NCI-H524 (cell line): ENCODE measurements at regions not wholly inside any gene's neighbourhood (a gene's known extent, or its start where the extent isn't known, plus 50 kb on each side); places are given as distances from the start of the nearest gene placed in this dataset.

ENCODE experiments used
- DNase-seq, 2 experiments: peaks; one replicate each; lab custom pipeline; 2025; lab: John Stamatoyannopoulos, UW

DNA sequence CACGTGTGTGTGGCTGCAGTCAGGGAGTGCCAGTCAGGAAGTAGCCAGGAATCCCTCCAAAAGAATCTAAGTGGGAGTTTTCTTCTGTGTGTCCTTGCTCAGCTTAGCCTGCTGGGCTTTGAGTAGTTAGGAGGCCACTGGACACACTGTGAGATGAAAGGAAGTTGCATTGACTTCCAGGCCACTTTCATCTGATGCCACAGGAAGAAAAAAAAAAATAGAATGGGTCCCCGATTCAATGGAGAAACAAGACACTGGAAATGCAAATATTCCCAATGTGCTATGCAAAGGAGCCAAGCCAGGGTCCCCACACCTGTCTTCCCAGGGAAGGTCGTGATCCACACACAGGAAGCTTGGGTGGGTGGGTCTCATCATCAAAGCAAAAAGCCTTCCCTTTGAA is 95.6 kb upstream of the E2F8 start:
- no peak for DNase-seq

DNA sequence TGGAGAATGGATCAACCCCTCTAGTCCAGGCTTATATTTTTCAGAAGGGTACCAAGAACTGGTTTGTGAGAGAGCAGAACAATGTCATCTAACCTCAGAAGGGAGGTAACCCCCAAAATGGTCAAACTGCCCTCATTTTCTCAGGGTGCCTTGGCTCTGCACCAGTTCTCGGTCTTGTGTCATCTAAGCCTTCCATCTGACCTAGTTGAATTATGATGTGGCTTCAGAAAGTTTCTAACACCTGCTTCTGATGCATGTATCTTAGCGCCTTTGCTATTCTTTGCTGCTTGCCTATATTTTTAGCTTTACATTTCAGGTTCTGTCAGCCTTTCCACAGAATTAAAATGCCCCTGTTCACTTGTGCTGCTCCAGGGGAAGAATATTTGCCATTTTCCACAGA is 91.7 kb upstream of the E2F8 start:
- no peak for DNase-seq

DNA sequence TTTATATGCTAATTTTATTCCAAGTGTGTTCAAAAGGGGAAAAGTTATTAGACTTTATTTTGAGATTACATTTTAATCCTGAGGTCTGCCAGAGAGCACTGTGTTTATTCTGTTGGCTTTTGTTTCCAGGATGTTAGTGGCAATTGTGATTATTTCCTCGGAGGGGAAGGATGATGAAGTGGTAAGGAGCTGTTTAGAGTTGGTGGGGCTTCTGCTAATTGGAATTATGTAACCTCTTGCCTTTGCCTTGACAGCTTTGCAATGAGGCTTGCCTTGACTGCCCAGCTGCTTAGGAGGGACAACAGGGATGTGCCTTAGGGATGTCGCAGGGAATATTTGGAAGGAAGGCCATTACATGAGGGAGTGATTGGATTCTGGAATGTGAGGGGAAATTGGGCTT is 89.7 kb upstream of the E2F8 start:
- no peak for DNase-seq

DNA sequence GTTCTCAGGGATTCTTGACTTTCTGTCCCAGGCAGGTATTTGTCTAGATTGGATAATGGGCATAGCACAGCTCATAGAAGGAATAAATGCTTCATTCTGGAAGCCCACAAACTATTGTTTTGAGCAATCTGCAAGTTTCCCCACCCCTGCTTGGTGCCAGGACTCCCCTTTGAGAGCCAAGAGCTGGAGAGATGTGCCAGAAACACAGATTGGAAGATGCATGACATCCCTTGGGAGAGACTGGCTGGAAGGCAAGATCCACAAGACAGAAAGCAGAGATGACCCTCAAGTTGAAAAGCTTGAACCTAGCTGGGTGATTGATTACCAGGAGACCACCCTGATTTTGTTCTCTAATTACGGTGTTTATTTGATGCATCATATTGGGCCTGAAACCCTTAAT is 89.2 kb upstream of the E2F8 start:
- no peak for DNase-seq

DNA sequence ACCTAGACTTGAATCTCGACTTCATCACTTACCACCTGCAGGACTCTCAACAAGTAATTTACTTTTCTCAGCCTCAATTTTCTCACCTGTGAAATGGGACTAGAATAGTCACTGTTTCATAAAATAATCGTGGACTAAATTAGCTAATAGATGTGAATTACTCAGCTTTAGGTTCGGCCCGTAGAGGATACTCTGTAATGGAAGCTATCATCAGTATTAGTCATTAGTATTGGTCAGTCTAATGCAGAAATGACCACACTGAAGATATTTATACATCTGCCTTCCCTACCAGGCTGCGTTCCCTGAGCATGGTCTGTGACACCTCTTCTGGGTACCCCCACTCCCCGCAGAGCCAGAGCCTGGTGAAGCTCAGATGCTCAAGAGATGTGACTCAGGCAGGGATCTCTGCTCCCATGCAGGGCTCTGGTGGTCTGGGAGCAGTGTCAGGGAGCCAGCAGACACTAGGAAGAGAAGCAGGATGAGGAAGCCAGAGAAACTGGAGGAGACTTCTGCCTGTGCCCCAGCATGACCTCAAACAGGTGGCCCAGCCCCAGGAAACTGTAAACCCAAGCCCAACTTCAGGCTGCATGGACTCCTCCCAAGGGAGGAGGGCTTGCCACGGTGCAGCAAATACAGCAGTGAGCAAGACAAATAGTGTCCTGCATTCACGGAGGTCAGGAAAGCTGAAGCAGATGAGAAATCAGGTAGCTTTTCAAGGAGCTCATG is 88.0 kb upstream of the E2F8 start:
- no peak for DNase-seq

DNA sequence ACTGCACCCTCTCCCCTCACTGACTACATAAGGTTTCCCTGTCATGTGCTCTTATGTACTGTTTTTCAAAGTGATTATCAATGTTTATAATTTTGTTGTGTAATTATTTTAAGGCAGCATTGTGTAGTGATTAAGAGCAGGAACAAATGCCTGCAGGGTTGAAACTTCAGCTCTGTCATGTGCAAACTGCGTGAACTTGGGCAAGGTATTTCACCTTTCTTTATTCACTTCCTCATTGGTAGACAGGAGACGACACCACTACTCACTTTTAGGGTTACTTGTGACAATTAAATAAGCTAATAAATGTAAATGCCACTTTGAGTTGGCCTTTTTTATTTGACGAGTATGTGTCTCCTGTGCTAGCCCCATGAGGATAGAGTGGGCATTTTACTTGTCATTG is 86.5 kb upstream of the E2F8 start:
- no peak for DNase-seq

DNA sequence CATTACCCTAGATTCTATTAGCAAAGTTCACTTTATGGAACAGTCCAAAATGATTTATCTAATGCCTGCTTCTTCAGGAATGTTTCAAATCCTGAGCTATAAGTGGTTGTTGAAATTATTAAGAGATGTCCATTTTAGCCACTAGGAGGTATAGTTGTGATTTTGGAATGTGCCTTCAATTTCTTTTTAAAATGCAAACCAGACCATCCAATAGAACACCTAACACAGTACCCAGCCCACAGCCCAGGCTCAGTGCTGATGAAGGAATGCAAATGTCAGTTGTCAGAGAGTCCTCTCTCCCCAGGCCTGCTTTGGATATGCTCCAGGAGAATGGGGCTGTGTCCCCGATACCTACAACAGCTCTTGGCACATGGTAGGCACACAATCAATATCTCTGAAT is 85.8 kb upstream of the E2F8 start:
- peak in 1 of 2 experiments; percentile 32 for DNase-seq

DNA sequence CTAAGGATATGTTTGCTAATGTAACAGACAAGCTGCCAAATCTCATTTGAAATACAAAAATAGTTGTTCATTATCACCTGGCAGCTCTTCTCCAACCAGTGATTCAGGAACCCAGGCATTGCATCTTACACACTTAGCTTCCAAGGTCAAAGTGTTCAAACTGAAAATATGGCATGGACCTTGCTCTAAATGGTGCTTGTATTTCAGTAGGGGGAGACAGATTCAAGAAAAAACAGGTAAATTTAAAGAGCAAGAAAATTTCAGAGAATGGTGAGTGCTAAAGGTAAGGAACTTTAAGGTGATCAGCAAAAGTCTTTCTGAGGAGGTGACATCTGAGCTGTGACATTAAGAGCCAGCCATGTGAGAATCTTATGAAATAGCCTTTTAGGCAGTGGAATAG is 82.8 kb upstream of the E2F8 start:
- DNase-seq = no peak

DNA sequence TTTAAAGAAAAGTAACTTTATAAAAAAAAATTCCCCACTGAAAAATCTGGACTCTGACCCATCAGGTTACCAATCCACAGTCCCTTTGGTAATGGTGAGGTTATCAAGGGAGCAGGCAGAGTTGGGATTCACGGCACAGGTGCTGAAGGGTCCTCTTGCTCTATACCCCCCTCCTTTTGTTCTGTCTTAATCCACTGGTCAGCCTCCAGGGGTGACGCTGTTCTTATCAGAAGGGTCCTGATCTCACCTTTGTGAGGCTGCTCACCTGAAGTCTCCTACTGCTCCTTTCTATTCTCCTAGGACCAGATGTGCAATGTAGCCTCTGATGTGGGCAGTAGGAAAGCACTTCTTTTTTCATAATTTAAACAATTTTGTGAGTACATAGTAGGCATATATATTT is 80.6 kb upstream of the E2F8 start:
- no peak for DNase-seq

DNA sequence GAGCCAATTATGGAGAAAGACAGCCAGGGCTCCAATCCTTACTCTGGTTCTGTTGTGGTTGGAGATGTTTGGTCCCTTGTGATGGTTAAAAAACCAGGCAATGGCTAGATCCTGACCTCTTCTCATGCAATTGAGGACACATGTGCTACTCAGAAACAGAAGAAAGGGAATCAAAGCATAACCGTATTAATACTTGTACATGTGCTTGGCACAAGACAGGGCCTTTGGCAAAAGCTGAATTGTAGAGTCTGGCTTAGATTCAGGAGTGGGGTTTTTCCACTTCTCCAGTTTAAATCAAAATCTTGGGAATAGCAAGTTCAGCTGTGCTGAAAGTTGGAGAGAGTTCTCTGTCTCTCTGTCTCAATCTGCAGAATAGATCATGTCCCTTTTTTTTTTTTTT is 80.1 kb upstream of the E2F8 start:
- DNase-seq = no peak

DNA sequence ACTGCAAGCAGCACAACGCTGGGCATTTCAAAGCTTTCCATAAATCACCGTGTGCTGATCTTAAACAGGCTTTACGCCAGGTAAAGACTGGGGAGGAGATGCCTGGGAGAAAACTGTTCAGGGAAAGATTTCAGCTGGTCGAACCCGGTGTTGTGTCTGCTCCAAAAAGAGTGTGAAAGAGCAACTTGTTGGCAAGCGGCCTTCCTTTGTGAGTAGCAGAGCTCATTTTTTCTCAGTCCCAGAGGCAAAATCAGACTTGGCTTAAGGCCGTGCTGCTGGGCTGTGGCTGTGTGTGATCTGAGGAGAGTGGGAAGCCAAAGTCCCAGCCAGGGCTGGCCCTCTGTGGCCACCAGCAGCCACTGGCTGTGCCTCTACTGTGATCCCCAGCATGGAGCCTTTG is 75.7 kb upstream of the E2F8 start:
- no peak for DNase-seq

DNA sequence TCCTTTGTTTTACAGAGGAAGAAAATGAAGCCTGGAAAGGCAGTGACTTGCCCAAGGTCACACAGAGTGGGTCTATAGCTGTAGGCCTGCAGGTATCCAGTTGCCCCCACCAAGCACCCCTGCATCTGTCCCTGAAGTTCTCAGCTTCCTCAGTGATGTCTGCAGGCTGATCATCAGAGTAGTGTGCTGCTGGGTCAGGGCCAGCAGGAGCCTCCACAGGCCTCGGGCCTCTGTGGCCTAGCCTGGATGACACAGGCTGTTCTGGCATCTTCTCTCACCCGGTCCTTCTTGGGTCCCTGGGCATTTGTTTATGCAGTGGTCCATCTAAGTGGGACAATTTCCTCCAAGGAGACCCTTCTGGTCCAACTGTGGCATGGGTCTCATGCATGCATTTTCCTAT is 74.8 kb upstream of the E2F8 start:
- no peak for DNase-seq

DNA sequence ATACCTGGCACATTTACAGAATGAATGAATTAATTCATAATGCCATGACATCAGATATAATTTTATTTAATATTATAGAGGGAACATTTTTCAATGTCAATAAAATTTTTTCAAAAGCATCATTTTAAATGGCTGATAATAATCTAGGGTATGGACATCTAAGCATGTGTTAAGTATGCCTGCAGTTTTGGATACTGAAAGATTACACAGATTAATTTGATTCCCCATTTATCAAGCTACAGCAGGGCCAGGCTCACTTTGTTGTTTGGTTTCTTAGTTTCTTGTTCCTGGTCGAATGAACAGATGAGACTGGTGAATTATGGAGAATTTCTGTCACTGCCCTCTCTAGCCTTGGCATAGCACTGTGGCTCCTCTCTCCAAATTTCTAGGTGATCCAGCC is 72.4 kb upstream of the E2F8 start:
- DNase-seq = no peak

DNA sequence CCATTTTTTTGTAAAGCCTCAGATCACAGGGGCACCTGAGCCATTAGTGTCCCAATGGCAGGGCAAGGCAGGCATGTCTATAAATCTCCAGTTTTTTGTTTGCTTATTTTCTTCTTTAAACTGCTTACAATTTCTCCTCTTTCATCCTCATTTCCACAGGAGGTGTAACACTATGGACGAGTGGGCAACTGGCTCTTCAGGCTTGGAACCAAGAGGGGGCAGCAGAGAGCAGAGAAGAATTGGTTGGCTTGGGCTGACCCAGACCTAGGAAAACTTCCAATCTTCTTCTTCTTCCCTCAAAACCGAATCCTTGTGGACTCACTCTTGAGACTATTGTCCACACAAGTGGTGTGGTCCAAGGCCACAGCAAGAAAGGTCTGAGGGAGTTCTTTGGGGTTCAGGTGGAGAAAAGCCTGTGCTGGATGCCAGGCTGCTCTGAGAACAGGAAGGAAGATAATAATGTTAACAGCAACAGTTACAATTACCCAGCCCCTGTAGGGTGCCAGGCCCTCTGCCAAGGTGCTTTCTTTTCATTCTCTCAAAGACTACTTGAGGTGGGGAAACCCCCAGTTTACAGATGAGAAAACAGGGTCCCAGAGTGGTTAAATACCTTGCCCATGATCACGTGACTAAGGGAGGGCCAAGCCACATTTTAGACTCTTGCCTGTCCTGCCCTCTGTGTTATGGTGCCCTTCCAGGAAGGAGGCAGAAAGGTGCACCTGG is 70.7 kb upstream of the E2F8 start:
- DNase-seq = peak in 1 of 2 experiments; percentile 31

DNA sequence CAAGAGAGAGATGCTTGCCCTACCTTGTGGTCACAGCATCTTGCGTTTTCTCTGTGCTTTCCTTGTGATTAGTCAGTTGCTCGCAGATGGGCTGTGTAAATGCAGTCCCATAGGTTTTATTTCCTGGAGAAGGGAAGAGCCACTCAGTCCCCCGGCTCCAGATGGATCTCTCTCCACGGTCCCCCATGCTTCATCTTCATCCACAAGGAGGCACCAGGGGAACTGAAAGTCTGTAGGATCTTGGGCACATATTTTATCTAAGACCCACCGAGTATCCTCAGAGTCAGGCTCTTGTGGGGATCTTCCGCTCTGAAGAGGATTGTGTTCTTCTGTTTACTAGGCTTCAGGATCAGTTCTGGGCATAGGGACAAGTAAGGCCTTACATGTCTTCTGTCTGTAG is 66.8 kb upstream of the E2F8 start:
- peak; percentile 25 to 85 for DNase-seq

DNA sequence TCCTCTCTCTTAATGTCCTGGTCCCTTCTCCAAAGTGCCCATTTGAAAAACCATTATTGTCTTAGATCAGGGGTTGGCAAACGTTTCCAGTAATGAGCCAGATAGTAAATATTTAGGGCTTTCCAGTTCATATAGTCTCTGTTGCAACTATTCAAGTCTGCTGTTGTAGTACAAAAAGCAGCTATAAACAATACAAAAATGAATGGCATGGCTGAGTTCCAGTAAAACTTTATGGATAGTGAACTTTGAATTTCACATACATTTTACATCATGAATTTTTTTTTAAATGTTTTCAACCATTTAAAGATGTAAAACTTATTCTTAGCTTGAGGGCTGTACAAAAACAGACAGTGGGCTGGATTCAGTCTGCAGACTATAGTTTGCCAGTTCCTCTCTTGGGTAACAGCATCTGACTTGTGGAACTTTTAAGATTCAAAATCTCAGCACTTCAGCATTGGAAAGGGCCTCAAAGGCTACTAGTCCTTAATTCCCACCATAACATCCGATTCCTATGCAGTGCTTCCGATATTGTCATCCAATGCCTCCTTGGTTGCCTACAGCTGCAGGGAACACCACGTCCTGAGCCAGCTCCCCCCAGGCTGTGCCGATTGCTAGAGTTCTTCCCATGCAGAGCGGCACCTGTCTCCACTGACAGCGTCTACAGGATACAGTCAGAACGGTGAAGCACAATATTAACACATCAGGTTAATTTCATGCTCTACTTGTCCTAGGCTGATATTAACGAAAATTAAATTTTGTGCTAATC is 65.6 kb upstream of the E2F8 start:
- DNase-seq = peak in 1 of 2 experiments; percentile 2

DNA sequence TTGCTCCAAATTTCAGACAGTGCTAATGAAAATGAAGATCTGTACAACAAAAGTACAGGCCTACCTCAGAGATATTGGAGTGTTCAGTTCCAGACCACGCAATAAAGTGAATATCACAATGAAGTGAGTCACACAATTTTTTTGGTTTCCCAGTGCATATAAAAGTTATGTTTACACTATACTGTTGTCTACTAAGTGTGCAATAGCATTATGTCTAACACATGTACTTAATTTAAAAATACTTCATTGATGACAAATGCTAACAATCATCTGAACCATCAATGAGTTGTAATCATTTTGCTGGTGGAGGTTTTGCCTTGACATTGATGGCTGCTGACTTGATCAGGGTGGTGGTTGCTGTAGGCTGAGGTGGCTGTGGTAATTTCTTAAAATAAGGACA is 60.6 kb upstream of the E2F8 start:
- DNase-seq = no peak

DNA sequence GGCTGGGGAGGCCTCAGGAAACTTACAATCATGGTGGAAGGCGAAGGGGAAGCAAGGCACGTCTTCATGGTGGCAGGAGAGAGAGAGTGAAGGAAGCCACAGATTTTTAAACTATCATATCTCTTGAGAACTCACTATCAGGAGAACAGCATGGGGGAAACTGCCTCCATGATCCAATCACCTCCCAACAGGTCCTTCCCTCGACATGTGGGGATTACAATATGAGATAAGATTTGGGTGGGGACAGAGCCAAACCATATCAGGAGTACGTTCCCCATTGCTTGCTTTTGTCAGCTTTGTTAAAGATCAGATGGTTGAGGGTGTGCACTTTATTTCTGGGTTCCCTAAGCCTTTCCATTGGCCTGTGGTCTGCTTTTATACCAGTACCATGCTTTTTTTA is 53.7 kb upstream of the E2F8 start:
- DNase-seq = no peak

DNA sequence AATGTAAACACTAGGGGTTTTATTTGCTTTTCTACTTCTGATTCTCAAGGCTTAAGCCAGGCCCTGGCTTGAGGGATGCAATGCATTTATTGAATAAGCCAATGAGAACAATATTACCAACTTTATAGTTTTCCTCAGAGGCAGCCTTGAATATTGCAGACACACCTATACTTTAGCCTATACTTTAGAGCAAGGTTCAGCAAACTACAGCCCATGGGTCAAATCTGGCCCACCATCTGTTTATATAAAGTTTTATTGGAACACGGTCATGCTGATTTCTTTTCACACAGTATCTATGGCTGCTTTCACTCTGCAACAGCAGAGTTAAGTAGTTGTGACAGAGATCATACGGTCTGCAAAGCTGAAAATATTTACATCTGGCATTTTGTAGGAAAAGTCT is 50.3 kb upstream of the E2F8 start:
- no peak for DNase-seq
